Adipocyte (in vitro differentiated cells): ENCODE measurements at regions not wholly inside any gene's neighbourhood (a gene's known extent, or its start where the extent isn't known, plus 50 kb on each side); places are given as distances from the start of the nearest gene placed in this dataset.

Source experiments
- DNase-seq: peaks from one replicate; pipeline ENCODE4 v3.0.0-alpha.2; 2015; ENCODE audit warnings: low read depth
- H3K27me3 ChIP-seq: replicated peaks from 2 replicates; pipeline ENCODE4 v1.7.0; 2013; ENCODE audit warnings: mild to moderate bottlenecking, low read length, moderate library complexity; ENCODE audit not compliant: control insufficient read depth, insufficient read depth
- H3K36me3 ChIP-seq: 2 replicates; pipeline ENCODE4 v1.7.0; 2013; ENCODE audit warnings: low read length, mild to moderate bottlenecking, moderate library complexity; ENCODE audit not compliant: control insufficient read depth, insufficient read depth, severe bottlenecking
- H3K4me1 ChIP-seq: 2 replicates; pipeline ENCODE4 v1.7.0; 2013; ENCODE audit warnings: mild to moderate bottlenecking, low read length, moderate library complexity; ENCODE audit not compliant: control insufficient read depth, insufficient read depth
- H3K4me3 ChIP-seq: 2 replicates; pipeline ENCODE4 v1.7.0; 2013; ENCODE audit warnings: mild to moderate bottlenecking, low read length, moderate library complexity
- H3K9ac ChIP-seq: 2 replicates; pipeline ENCODE4 v1.7.0; 2013; ENCODE audit warnings: mild to moderate bottlenecking, low read length, moderate library complexity
- H3K9me3 ChIP-seq: 2 replicates; pipeline ENCODE4 v1.7.0; 2013; ENCODE audit warnings: mild to moderate bottlenecking, low read length, moderate library complexity; ENCODE audit not compliant: control insufficient read depth

DNA sequence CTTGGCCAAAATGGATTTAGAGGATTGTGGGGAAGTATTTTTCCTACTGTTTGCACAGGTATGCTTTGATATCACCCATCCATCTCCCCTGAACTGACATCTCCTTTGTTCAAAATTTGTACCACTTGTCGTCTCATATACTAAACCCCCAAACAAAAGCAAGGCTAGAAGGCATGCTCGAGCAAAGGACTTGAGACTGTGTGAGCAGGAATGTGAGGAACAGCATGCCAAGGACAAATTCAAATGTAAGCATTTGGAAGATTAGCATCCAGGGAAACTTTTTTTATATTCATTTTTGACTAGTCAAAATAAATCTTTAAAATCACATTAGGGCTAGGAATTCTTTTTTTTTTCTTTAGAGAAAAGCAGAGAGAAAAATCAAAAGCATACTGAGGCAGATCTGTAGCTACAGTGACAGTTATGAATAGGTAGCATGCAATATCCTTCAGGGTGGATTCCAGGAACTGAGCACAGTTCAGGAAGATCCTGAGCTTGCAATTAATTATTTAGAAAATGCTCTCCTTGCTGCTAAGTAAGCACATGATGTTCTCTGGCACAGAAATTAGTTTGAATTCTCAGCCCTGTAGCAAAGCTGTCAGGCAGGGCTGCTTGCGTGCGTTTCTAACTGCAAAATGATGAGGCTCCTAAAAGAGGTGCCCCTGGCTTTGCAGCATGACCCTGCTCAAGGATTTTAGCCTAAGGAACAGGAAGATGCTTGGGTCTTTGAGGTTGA is 327.7 kb downstream of the LRIG3 start:
- no peak for DNase-seq
- H3K36me3 ChIP-seq = no peaks in the 10 kb centered on the region
- H3K4me1 ChIP-seq = peaks cover 47% of the 10 kb centered on the region
- H3K27me3 ChIP-seq = no peaks in the 10 kb centered on the region
- peak overlapping the region; percentile 63 for H3K9ac ChIP-seq
- H3K4me3 ChIP-seq = no peak overlapping the region
- H3K9me3 ChIP-seq = no peaks in the 10 kb centered on the region

DNA sequence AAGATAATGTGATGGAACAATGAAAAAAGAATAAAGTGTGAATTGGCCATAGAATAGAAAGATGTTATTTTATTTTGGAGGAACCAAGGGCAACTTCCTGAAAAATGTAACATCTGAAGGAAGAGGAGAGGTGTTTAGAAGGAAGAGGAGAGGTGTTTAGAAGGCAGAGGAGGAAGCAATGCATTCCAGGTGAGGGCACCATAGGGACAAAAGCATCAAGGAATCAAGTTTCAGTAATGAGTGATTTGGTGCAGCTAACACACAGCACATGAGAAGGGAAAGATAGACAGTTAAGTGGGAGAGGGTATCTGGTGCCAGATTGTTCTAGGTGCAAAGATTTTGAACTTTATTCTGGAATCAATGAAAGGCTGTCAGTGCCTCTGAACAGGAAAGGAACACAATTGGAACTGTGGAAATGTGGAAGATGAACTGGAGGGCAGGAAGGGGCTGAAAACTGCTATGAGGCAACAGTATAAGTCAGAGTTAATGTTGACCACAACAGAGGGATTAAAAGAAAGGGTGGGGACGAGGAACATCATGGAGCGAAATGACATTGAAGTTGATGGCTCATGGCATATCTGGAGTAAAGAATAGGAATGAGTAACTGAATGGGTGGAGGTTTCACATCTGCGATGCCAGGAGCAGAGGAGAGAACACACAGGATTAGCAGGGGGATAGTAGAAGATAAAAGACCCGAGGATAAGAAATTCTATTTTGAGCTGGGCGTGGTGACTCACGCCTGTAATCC is 326.6 kb downstream of the LRIG3 start:
- peak overlapping the region; percentile 63 for H3K9ac ChIP-seq
- H3K4me1 ChIP-seq = peaks cover 37% of the 10 kb centered on the region
- H3K9me3 ChIP-seq = no peaks in the 10 kb centered on the region
- no peaks in the 10 kb centered on the region for H3K27me3 ChIP-seq
- H3K36me3 ChIP-seq = no peaks in the 10 kb centered on the region
- no peak overlapping the region for H3K4me3 ChIP-seq
- no peak for DNase-seq

DNA sequence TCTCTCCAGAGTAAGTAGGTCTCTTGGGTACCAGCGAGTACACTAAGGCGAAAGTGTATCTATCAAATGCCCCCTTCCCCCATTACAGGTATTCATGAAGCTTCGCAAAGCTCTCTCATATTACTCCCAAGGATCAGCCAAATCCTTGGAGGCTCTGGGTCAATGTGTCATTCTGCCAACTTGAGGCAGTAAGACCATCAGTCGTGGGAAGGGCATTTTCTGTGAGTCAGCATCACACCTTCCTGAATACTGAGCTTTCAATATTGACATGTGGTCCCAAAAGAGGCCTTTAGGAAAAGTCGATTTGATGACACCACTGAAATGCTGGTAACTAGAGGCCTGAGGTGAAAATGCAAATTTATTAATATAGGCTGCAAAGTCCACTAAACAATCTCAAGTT is 323.9 kb downstream of the LRIG3 start:
- H3K4me1 ChIP-seq = peaks cover 27% of the 10 kb centered on the region
- no peak overlapping the region for H3K9ac ChIP-seq
- H3K9me3 ChIP-seq = no peaks in the 10 kb centered on the region
- DNase-seq = no peak
- H3K4me3 ChIP-seq = no peak overlapping the region
- H3K36me3 ChIP-seq = no peaks in the 10 kb centered on the region
- H3K27me3 ChIP-seq = no peaks in the 10 kb centered on the region

DNA sequence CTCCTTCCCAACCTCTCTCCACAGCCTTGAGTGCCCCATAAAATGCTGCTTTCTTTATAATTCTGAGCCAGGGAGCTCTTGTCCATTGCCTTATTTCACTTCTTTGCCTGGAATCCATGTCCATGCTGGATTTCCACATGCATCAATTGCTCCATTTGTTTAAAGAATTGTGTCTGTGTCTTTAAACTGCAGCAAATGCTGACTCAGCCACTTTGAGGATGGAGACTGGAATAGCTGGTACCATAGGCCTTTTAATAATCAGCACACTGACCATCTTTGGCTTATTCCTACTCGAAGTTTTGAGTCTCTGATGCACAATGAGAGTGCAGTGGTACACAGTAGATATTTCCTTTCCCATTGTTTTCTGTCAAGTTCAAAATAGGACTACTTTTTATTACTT is 318.8 kb downstream of the LRIG3 start:
- H3K27me3 ChIP-seq = no peaks in the 10 kb centered on the region
- no peak for DNase-seq
- H3K36me3 ChIP-seq = no peaks in the 10 kb centered on the region
- no peak overlapping the region for H3K4me3 ChIP-seq
- H3K9ac ChIP-seq = no peak overlapping the region
- H3K4me1 ChIP-seq = no peaks in the 10 kb centered on the region
- no peaks in the 10 kb centered on the region for H3K9me3 ChIP-seq

DNA sequence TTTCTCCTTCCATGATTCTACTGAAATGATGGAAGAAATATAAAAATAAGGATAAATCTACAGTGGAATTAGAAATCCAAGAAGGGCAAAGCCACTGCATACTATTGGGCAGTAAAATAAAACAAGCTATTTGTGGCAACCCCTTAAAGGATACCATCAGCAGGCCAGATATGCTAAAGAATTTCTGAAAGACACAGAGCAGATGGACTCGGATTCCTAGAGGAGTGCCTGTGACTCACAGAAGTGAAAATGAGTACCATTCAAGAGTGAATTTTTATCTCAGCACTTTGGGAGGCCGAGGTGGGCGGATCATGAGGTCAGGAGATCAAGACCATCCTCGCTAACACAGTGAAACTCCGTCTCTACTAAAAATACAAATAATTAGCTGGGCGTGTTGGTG is 318.1 kb downstream of the LRIG3 start:
- Histone ChIP-seq H3K4me3 (no peak overlapping the region), H3K9ac (no peak overlapping the region), H3K9me3 (no peaks in the 10 kb centered on the region), H3K4me1 (no peaks in the 10 kb centered on the region), H3K36me3 (no peaks in the 10 kb centered on the region), H3K27me3 (no peaks in the 10 kb centered on the region)
- DNase-seq = peak; percentile 28

DNA sequence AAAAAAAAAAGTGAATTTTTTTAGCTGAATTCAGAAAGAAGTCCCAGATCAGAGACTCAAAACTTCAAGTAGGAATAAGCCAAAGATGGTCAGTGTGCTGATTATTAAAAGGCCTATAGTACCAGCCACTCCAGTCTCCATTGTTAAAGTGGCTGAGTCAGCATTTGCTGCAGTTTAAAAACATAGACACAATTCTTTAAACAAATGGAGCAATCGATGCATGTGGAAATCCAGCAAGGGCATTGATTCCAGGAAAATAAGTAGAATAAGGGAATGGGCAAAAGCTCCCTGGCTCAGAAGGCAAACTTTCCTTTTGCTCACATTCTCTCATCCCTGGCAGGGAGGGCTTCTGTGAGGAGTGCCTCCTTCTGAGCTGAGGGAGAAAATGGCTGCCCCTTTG is 317.6 kb downstream of the LRIG3 start:
- Histone ChIP-seq H3K4me3 (no peak overlapping the region), H3K4me1 (no peaks in the 10 kb centered on the region), H3K9me3 (no peaks in the 10 kb centered on the region), H3K9ac (no peak overlapping the region), H3K36me3 (no peaks in the 10 kb centered on the region), H3K27me3 (no peaks in the 10 kb centered on the region)
- no peak for DNase-seq

DNA sequence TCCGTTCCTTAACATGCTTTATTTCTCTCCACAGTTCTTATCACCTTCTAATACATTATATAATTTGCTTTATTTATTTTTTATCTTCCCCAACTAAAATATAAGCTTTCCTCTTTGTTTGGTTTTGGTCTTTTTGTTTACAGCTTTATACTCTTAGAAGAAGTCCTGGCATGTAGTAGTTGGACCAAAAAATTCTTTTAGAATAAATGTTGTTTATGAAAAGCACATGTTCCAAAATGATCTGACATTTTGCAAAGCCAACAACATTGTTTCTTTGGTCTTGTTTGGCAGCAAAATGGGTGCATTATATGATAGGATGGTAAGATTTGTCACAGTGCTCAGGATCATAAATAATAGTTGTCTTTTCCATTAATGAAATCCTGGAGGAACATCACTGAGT is 312.5 kb downstream of the LRIG3 start:
- no peak overlapping the region for H3K4me3 ChIP-seq
- H3K4me1 ChIP-seq = peaks cover 7% of the 10 kb centered on the region
- no peaks in the 10 kb centered on the region for H3K9me3 ChIP-seq
- H3K9ac ChIP-seq = no peak overlapping the region
- DNase-seq = no peak
- no peaks in the 10 kb centered on the region for H3K36me3 ChIP-seq
- no peaks in the 10 kb centered on the region for H3K27me3 ChIP-seq

DNA sequence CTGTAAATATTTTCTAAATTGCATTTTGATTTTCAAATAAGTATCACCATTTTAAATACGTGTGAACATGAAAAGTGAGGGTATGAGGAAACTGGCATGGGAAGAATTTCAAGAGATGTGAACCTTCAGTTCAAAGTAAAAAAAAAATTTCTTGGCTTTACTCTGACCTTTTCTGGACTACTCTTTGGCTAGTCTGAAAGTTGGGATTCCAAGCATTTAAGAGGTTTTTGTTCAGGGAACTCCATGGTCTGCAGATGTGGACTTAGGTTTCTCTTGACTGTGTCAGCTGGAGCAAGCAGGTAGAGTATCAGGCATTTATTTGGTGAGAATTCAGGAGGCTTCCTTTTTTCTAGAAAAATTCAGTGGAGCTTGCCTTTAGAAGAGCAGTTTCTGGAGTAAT is 311.6 kb downstream of the LRIG3 start:
- no peak overlapping the region for H3K4me3 ChIP-seq
- peaks cover 7% of the 10 kb centered on the region for H3K4me1 ChIP-seq
- no peaks in the 10 kb centered on the region for H3K36me3 ChIP-seq
- H3K27me3 ChIP-seq = no peaks in the 10 kb centered on the region
- H3K9me3 ChIP-seq = no peaks in the 10 kb centered on the region
- no peak overlapping the region for H3K9ac ChIP-seq
- peak; percentile 42 for DNase-seq

DNA sequence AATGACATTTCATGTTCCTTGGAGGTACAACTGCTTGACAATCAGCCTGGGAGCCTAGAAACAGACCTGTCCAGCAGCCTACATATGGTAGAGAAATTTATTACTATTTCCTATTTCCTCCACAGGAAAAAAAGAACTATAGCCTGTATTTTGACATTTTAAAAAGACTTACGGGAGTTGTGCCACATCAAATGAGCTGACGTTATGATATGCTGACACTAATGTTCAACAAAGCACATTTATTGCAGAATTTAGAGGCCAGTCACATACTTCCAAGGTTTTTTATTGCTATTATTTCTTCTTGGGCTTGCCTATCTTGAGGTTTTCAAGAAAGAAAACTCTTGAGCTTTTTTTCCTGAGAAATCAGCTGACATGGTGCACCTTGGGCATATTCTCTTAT is 305.3 kb downstream of the LRIG3 start:
- no peaks in the 10 kb centered on the region for H3K4me1 ChIP-seq
- H3K36me3 ChIP-seq = no peaks in the 10 kb centered on the region
- H3K4me3 ChIP-seq = no peak overlapping the region
- no peak overlapping the region for H3K9ac ChIP-seq
- no peaks in the 10 kb centered on the region for H3K9me3 ChIP-seq
- no peak for DNase-seq
- H3K27me3 ChIP-seq = no peaks in the 10 kb centered on the region

DNA sequence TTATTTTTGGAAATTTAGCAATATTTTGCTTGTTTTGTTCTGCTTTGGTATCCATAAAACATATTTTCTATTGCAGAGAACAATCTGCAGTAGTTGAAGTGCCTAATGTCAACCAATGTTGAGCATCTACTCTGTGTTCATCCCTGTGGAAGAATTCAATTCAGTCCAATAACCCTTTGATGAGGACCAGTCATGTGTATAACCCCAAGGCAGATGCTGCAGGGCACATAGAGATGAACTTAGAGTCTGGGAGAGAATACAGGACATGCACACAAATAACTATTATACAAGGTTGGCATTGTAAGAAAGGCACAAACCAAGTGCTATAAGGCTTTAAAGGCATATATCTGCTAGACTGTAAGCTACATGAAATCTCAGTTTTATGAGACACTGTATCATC is 304.7 kb downstream of the LRIG3 start:
- Histone ChIP-seq H3K9me3 (no peaks in the 10 kb centered on the region), H3K4me1 (no peaks in the 10 kb centered on the region), H3K9ac (no peak overlapping the region), H3K4me3 (no peak overlapping the region), H3K36me3 (no peaks in the 10 kb centered on the region), H3K27me3 (no peaks in the 10 kb centered on the region)
- no peak for DNase-seq

DNA sequence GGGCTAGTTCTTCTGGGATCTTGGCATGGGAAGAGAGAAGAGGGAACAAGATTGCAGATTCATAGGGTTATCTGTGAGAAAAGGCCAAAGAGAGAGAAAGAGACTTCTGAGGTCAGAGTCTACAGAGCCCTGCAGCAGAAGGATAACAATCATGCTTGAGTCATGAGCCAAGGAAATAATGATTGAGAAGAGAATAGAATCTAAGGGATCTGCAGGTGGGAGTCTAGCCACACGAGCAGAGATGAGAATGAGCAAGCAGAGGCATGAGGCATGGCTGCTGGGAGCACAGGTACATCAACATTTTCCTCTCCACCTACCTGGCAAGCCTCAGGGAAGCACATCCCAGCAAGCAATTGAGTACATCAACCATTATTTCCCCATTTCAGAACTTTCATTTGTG is 303.7 kb downstream of the LRIG3 start:
- Histone ChIP-seq H3K9ac (no peak overlapping the region), H3K4me3 (no peak overlapping the region), H3K27me3 (no peaks in the 10 kb centered on the region), H3K4me1 (no peaks in the 10 kb centered on the region), H3K9me3 (no peaks in the 10 kb centered on the region), H3K36me3 (no peaks in the 10 kb centered on the region)
- DNase-seq = no peak
